Panc1 (cell line): ENCODE measurements at regions not wholly inside any gene's neighbourhood (a gene's known extent, or its start where the extent isn't known, plus 50 kb on each side); places are given as distances from the start of the nearest gene placed in this dataset.

ENCODE experiments used
- ATAC-seq: fragments of 200-7000 bp; cut with Tn5 transposase; 2 replicates; pipeline ENCODE4 v1.9.1; 2020; ENCODE audit warnings: mild to moderate bottlenecking, moderate library complexity
- BruUV-seq: library from RNA; stranded (reverse); fragments of 400-500 nt; replicated peaks from 2 replicates; lab custom pipeline; 2021; lab: Mats Ljungman, UMichigan
- CTCF ChIA-PET: fragments of 300-600 bp; sonication (Branson Sonifier 250); formaldehyde crosslinking; loops from one replicate; lab custom pipeline; 2022; ENCODE audit warnings: antibody characterized with exemption; lab: Charles Lee
- POLR2A ChIA-PET: fragments of 300-600 bp; sonication (Branson Sonifier 250); formaldehyde crosslinking; loops from one replicate; lab custom pipeline; 2022; ENCODE audit warnings: antibody characterized with exemption; lab: Charles Lee
- DNase-seq: peaks from one replicate; pipeline ENCODE4 v3.0.0-alpha.2; 2010; ENCODE audit warnings: low read depth, low spot score
- H3K27ac ChIP-seq: 2 replicates; pipeline ENCODE4 v1.5.1; 2011; ENCODE audit warnings: mild to moderate bottlenecking, low read length, inconsistent platforms
- H3K27me3 ChIP-seq: fragments of 200-500 bp; sonication (Bioruptor generic); 2 replicates; pipeline ENCODE4 v1.6.0; 2014; ENCODE audit warnings: low read length, inconsistent platforms; ENCODE audit not compliant: control insufficient read depth, insufficient read depth
- H3K36me3 ChIP-seq: fragments of 200-500 bp; sonication (Bioruptor generic); 2 replicates; pipeline ENCODE4 v1.5.1; 2014; ENCODE audit warnings: inconsistent platforms, mild to moderate bottlenecking, low read length, moderate library complexity; ENCODE audit not compliant: control insufficient read depth, insufficient read depth
- H3K4me1 ChIP-seq: 2 replicates; pipeline ENCODE4 v1.5.1; 2011; ENCODE audit warnings: inconsistent platforms, mild to moderate bottlenecking, low read length, moderate library complexity; ENCODE audit not compliant: control insufficient read depth, insufficient read depth
- H3K4me3 ChIP-seq, 2 experiments: 2 replicates each; pipeline ENCODE4 v1.5.1; 2011 to 2012; ENCODE audit warnings: low read depth in 2 of 2, low read length in 2 of 2, mild to moderate bottlenecking in 2 of 2, inconsistent platforms in 1 of 2, moderate library complexity in 1 of 2
- H3K9me3 ChIP-seq: fragments of 200-500 bp; sonication (Bioruptor generic); 2 replicates; pipeline ENCODE4 v1.5.1; 2014; ENCODE audit warnings: low read depth, mild to moderate bottlenecking, inconsistent platforms, low read length, moderate library complexity; ENCODE audit not compliant: control insufficient read depth, insufficient read depth
- POLR2AphosphoS5 ChIP-seq: IDR thresholded peaks from 2 replicates; pipeline ENCODE4 v1.6.1; 2012; ENCODE audit warnings: mild to moderate bottlenecking, low read depth, low read length, moderate library complexity
- SIN3A ChIP-seq: IDR thresholded peaks from 2 replicates; pipeline ENCODE4 v1.6.1; 2012; ENCODE audit warnings: low read depth, mild to moderate bottlenecking, low read length, moderate library complexity, borderline replicate concordance; ENCODE audit not compliant: insufficient read depth
- TCF7L2 ChIP-seq: IDR thresholded peaks from 2 replicates; pipeline ENCODE4 v1.6.1; 2011; ENCODE audit warnings: mild to moderate bottlenecking, low read depth, low read length, inconsistent platforms
- in situ Hi-C: cut with HindIII; loops from 2 replicates; pipeline ENCODE4 v1.10.0; 2016; ENCODE audit warnings: low sequenced_read_pairs, low pct_unique_long_range_greater_than_20kb
- intact Hi-C: fragments of 100-400 bp; cut with micrococcal nuclease; formaldehyde crosslinking; loops from one replicate; pipeline ENCODE4 v1.10.0; 2022; ENCODE audit not compliant: unreplicated experiment
- TF ChIP-seq, protein P1 (sequence below): fragments of 450-650 bp; IDR thresholded peaks from 2 replicates; pipeline ENCODE4 v1.5.1; 2017; ENCODE audit warnings: mild to moderate bottlenecking
- TF ChIP-seq, protein P2 (sequence below), 2 experiments: IDR thresholded peaks; 2 replicates each; pipeline ENCODE4 v1.6.1; 2011 to 2012; ENCODE audit warnings: low read depth in 2 of 2, control low read depth in 1 of 2, low read length in 1 of 2, mild to moderate bottlenecking in 1 of 2, moderate library complexity in 1 of 2; ENCODE audit not compliant: insufficient read depth in 1 of 2

GRCh38 chr9:95816716-95817115, 58.8 kb upstream of the ERCC6L2 start:
- Histone ChIP-seq H3K27me3 (no peaks in the 10 kb centered on the region), H3K9me3 (no peaks in the 10 kb centered on the region), H3K27ac (no peak overlapping the region), H3K36me3 (no peaks in the 10 kb centered on the region), H3K4me3 (no peak overlapping the region), H3K4me1 (no peaks in the 10 kb centered on the region)
- ChIA-PET CTCF (interaction anchor here (0.7 kb wide), 1 partner anchor 837 kb away, joined by 7 read pairs; no protein-coding TSS in a partner anchor), POLR2A (no interaction called here)
- no peak for DNase-seq
- in situ Hi-C loops (no loop called here), intact Hi-C loops (no loop called here)
- no TSS peak for BruUV-seq
- ATAC-seq = no peak
- no peak for TF ChIP-seq TCF7L2
- TF ChIP-seq, protein P1, sequence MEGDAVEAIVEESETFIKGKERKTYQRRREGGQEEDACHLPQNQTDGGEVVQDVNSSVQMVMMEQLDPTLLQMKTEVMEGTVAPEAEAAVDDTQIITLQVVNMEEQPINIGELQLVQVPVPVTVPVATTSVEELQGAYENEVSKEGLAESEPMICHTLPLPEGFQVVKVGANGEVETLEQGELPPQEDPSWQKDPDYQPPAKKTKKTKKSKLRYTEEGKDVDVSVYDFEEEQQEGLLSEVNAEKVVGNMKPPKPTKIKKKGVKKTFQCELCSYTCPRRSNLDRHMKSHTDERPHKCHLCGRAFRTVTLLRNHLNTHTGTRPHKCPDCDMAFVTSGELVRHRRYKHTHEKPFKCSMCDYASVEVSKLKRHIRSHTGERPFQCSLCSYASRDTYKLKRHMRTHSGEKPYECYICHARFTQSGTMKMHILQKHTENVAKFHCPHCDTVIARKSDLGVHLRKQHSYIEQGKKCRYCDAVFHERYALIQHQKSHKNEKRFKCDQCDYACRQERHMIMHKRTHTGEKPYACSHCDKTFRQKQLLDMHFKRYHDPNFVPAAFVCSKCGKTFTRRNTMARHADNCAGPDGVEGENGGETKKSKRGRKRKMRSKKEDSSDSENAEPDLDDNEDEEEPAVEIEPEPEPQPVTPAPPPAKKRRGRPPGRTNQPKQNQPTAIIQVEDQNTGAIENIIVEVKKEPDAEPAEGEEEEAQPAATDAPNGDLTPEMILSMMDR = no peak
- no peak for TF ChIP-seq SIN3A
- TF ChIP-seq, protein P2, sequence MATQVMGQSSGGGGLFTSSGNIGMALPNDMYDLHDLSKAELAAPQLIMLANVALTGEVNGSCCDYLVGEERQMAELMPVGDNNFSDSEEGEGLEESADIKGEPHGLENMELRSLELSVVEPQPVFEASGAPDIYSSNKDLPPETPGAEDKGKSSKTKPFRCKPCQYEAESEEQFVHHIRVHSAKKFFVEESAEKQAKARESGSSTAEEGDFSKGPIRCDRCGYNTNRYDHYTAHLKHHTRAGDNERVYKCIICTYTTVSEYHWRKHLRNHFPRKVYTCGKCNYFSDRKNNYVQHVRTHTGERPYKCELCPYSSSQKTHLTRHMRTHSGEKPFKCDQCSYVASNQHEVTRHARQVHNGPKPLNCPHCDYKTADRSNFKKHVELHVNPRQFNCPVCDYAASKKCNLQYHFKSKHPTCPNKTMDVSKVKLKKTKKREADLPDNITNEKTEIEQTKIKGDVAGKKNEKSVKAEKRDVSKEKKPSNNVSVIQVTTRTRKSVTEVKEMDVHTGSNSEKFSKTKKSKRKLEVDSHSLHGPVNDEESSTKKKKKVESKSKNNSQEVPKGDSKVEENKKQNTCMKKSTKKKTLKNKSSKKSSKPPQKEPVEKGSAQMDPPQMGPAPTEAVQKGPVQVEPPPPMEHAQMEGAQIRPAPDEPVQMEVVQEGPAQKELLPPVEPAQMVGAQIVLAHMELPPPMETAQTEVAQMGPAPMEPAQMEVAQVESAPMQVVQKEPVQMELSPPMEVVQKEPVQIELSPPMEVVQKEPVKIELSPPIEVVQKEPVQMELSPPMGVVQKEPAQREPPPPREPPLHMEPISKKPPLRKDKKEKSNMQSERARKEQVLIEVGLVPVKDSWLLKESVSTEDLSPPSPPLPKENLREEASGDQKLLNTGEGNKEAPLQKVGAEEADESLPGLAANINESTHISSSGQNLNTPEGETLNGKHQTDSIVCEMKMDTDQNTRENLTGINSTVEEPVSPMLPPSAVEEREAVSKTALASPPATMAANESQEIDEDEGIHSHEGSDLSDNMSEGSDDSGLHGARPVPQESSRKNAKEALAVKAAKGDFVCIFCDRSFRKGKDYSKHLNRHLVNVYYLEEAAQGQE (IDR thresholded peaks at IDR 0.05; ENCODE audit: insufficient read depth in 1 of 2, low read depth in 2 of 2, low read length in 1 of 2) = no peak
- no peak for TF ChIP-seq POLR2AphosphoS5

- Histone ChIP-seq H3K27me3 (no peaks in the 10 kb centered on the region), H3K9me3 (no peaks in the 10 kb centered on the region), H3K27ac (no peak overlapping the region), H3K36me3 (no peaks in the 10 kb centered on the region), H3K4me1 (no peaks in the 10 kb centered on the region), H3K4me3 (no peak overlapping the region)
- POLR2A ChIA-PET = no interaction called here
- no peak for ATAC-seq
- BruUV-seq = no TSS peak
- in situ Hi-C loops (no loop called here), intact Hi-C loops (no loop called here)
- TF ChIP-seq TCF7L2 (no peak), SIN3A (no peak), POLR2AphosphoS5 (no peak)
- TF ChIP-seq, protein P1 = no peak
- TF ChIP-seq, protein P2 (IDR thresholded peaks at IDR 0.05; ENCODE audit: insufficient read depth in 1 of 2, low read depth in 2 of 2, low read length in 1 of 2) = no peak
- no peak for DNase-seq
- CTCF ChIA-PET = no interaction called here
These were observed 59.5 kb upstream of the ERCC6L2 start for GRCh38 chr9:95815961-95816360.
